Spleen (tissue), 11 donors: ENCODE measurements at regions not wholly inside any gene's neighbourhood (a gene's known extent, or its start where the extent isn't known, plus 50 kb on each side); places are given as distances from the start of the nearest gene placed in this dataset.

Experiments used
- DNase-seq: peaks from one replicate; pipeline ENCODE4 v3.0.0-alpha.2; 2020
- H3K27ac ChIP-seq, 8 donors: fragments of 200-600 bp; sonication (generic) in 7 of 8; 1 replicate in 4 of 8; 2 replicates in 4 of 8; pipeline versions ENCODE4 v1.5.0 to v1.8.0; 2016 to 2021; ENCODE audit warnings: inconsistent platforms in 4 of 8, mild to moderate bottlenecking in 4 of 8, moderate library complexity in 1 of 8
- H3K27me3 ChIP-seq, 7 donors: fragments of 200-600 bp; sonication (generic) in 6 of 7; replicated peaks in 1 of 7; 1 replicate in 4 of 7; 2 replicates in 3 of 7; pipeline versions ENCODE4 v1.5.0 to v1.8.0; 2016 to 2021; ENCODE audit warnings: inconsistent platforms in 3 of 7, mild to moderate bottlenecking in 1 of 7
- H3K36me3 ChIP-seq, 6 donors: fragments of 200-600 bp; sonication (generic) in 5 of 6; 1 replicate in 4 of 6; 2 replicates in 2 of 6; pipeline versions ENCODE4 v1.5.0 to v1.8.0; 2016 to 2021; ENCODE audit warnings: inconsistent platforms in 2 of 6
- H3K4me1 ChIP-seq, 6 donors: fragments of 200-600 bp; sonication (generic) in 5 of 6; 1 replicate in 3 of 6; 2 replicates in 3 of 6; pipeline versions ENCODE4 v1.5.0 to v1.8.0; 2016 to 2021; ENCODE audit warnings: inconsistent platforms in 3 of 6
- H3K4me3 ChIP-seq, 8 donors: fragments of 200-600 bp; sonication (generic) in 7 of 8; 1 replicate in 4 of 8; 2 replicates in 4 of 8; pipeline versions ENCODE4 v1.5.0 to v1.8.0; 2016 to 2021; ENCODE audit warnings: inconsistent platforms in 4 of 8, mild to moderate bottlenecking in 4 of 8, moderate library complexity in 2 of 8
- H3K9me3 ChIP-seq, 8 donors: fragments of 200-600 bp; sonication (generic) in 7 of 8; 1 replicate in 4 of 8; 2 replicates in 4 of 8; pipeline versions ENCODE4 v1.5.0 to v1.8.0; 2016 to 2021; ENCODE audit warnings: inconsistent platforms in 4 of 8
- CTCF ChIP-seq, 11 experiments: fragments of 200-600 bp in 7 of 11; fragments of 450-650 bp in 4 of 11; sonication (generic) in 4 of 11; IDR thresholded peaks in 8 of 11; conservative IDR thresholded peaks in 3 of 11; 1 replicate in 7 of 11; 2 replicates in 4 of 11; pipeline versions ENCODE4 v1.4.0 to v1.8.0; 2016 to 2021; ENCODE audit warnings: antibody characterized with exemption in 11 of 11, inconsistent platforms in 4 of 11, mild to moderate bottlenecking in 1 of 11
- POLR2A ChIP-seq, 3 donors: fragments of 450-650 bp; IDR thresholded peaks; one replicate each; pipeline ENCODE4 v1.5.1; 2017; ENCODE audit warnings: antibody characterized with exemption in 3 of 3, mild to moderate bottlenecking in 1 of 3
- POLR2AphosphoS5 ChIP-seq, 3 donors: sonication (generic); formaldehyde crosslinking; IDR thresholded peaks; one replicate each; pipeline ENCODE4 v1.5.1; 2017; ENCODE audit warnings: antibody characterized with exemption in 3 of 3
- WGBS, 5 donors: extraction: QIAGEN DNeasy Blood & Tissue Kit in 3 of 5; methylation state at CpG; one replicate each; pipeline versions ENCODE4 v1.1.5 to v1.1.7; 2013 to 2018; 5-methylcytosine and 5-hydroxymethylcytosine counted together
- intact Hi-C: fragments of 100-400 bp; cut with DNase I; formaldehyde crosslinking; loops from one replicate; pipeline ENCODE4 v1.15.0; 2023; ENCODE audit warnings: low total_unique reads
- donor health status: healthy with polysubstance abuse.
- donor health status: DM: no; HTN: no; CAD: no; lungs with moderate emphysema.
- donor health status: DM: no; HTN: no; CAD: no.
- donor health status: Bipolar disorder and iron deficiency.
- donor health status: healthy.
- donor health status: DM: no; HTN: no; CAD: no.
- donor health status: DM: yes; HTN: yes; CAD: no.

DNA sequence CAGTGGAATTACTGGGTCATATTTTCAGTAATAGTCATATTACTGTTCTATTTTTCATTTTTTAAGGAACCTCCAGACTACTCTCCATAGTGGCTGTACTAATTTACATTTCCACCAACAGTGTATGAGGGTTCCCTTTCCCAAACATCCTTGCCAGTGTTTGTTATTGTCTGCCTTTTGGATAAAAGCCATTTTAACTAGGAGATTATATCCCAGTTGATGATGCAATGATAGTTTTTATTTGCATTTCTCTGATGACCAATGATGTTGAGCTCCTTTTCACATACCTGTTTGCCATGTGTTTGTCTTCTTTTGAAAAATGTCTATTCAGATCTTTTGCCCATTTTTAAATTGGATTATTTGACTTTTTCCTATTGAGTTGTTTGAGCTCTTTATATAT lies 410.8 kb downstream of the TTLL7 start:
- no peaks in the 10 kb centered on the region for H3K36me3 ChIP-seq
- H3K9me3 ChIP-seq = peaks cover 0 to 8% (median 4%) of the 10 kb centered on the region in 8 donors
- no peaks in the 10 kb centered on the region for H3K4me1 ChIP-seq
- H3K27me3 ChIP-seq = no peaks in the 10 kb centered on the region
- H3K27ac ChIP-seq = no peak overlapping the region
- intact Hi-C loops = no loop called here
- H3K4me3 ChIP-seq = no peak overlapping the region
- no peak for DNase-seq
- no peak for TF ChIP-seq POLR2A (IDR thresholded peaks at IDR 0.05)
- no peak for TF ChIP-seq CTCF (IDR thresholded peaks at IDR 0.05 in 8 of 11, conservative IDR thresholded peaks at IDR 0.05 in 3 of 11)
- TF ChIP-seq POLR2AphosphoS5 (IDR thresholded peaks at IDR 0.05) = no peak

DNA sequence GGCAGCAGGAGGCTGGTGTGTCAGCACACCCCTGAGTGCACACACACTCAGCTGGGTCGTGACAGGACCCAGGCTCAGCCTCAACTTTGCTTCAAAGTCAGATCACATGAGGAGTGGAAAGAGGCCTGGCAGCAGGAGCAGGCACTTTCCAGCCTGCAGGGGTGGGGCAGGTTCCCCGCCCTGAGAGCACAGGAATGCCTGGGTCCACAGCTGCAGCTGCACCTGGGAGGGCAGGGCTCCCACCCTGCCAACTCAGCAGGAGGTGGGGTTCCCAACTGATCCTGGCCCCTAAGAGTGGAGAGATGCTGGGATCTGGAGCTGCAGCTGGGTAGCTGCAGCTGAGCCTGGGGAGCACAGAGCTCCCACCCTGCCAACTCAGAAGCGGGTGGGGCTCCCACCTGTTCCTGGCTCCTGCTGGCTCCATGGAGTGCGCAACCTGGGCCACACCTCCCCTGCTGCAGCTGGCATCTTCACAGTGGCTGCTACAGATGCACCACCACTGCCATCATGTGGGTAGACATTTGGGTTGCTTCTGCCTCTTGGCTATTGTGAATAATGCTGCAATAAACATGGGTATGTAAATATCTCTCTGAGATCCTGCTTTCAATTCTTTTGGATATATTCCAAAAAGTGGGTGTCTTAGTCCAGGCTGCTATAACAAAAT lies 415.4 kb downstream of the TTLL7 start:
- H3K27me3 ChIP-seq = no peaks in the 10 kb centered on the region
- peaks cover 0 to 31% (median 21%) of the 10 kb centered on the region in 8 donors for H3K9me3 ChIP-seq
- H3K4me1 ChIP-seq = no peaks in the 10 kb centered on the region
- TF ChIP-seq POLR2AphosphoS5 (IDR thresholded peaks at IDR 0.05) (no peak), CTCF (IDR thresholded peaks at IDR 0.05 in 8 of 11, conservative IDR thresholded peaks at IDR 0.05 in 3 of 11) (no peak), POLR2A (IDR thresholded peaks at IDR 0.05) (no peak)
- H3K27ac ChIP-seq = no peak overlapping the region
- no peak overlapping the region for H3K4me3 ChIP-seq
- no peaks in the 10 kb centered on the region for H3K36me3 ChIP-seq
- intact Hi-C loops = no loop called here
- no peak for DNase-seq
- 72 to 100% (median 86%) methylated on average over 2 to 4 of the region's 4 CpGs for whole genome bisulfite sequencing, 5 donors

DNA sequence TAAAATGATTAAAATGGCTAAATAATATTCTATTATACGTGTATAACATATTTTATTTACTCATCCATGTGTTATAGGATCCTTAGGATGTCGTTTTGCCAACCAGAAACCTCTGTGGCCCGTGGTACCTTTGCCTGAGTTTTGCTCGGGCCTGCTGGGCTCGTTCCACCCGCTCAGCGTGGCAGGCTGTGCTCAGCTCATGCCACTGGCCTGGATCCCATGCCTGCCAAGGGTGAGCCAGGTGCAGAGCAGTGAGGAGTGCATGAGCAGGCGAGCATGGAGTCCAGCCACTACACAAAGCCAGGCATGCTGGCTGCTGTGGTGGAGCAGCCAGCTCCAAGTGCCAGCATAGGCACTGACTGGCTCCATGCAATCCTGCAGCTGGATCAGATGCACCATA lies 417.2 kb downstream of the TTLL7 start:
- intact Hi-C loops = no loop called here
- WGBS, 5 donors = 84 to 93% (median 91%) methylated on average over 7 to 8 of the region's 8 CpGs
- TF ChIP-seq CTCF (IDR thresholded peaks at IDR 0.05 in 8 of 11, conservative IDR thresholded peaks at IDR 0.05 in 3 of 11) (no peak), POLR2AphosphoS5 (IDR thresholded peaks at IDR 0.05) (no peak), POLR2A (IDR thresholded peaks at IDR 0.05) (no peak)
- H3K4me1 ChIP-seq = no peaks in the 10 kb centered on the region
- no peak for DNase-seq
- no peaks in the 10 kb centered on the region for H3K36me3 ChIP-seq
- H3K9me3 ChIP-seq = peaks cover 0 to 31% (median 19%) of the 10 kb centered on the region in 8 donors
- H3K4me3 ChIP-seq = no peak overlapping the region
- no peak overlapping the region for H3K27ac ChIP-seq
- H3K27me3 ChIP-seq = no peaks in the 10 kb centered on the region

DNA sequence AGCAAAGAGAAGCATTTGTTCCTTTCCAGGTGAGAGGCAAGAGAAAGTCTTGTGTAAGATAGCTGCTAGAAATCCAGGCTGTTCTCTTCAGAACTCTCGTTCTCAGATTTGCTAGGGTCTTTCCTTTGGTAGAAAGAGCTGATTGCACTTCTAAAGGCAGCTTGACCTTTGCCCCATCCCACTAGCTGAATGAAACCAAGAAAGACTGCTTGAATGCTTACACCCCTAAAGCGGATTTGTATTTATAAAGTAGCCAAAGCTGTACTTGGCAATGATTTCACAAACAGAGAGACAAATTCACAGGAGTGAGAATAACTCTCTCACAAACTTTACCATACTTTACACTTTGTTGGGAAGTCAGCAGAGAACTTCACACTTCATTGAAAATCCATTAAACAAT lies 424.1 kb downstream of the TTLL7 start:
- Histone ChIP-seq H3K4me3 (no peak overlapping the region), H3K9me3 (no peaks in the 10 kb centered on the region), H3K36me3 (no peaks in the 10 kb centered on the region), H3K4me1 (no peaks in the 10 kb centered on the region), H3K27ac (no peak overlapping the region), H3K27me3 (no peaks in the 10 kb centered on the region)
- intact Hi-C loops = no loop called here
- DNase-seq = no peak
- no peak for TF ChIP-seq CTCF (IDR thresholded peaks at IDR 0.05 in 8 of 11, conservative IDR thresholded peaks at IDR 0.05 in 3 of 11)
- no peak for TF ChIP-seq POLR2A (IDR thresholded peaks at IDR 0.05)
- TF ChIP-seq POLR2AphosphoS5 (IDR thresholded peaks at IDR 0.05) = no peak
- 73 to 88% (median 86%) methylated on average over 2 of the region's 2 CpGs for WGBS, 5 donors
